OCI-LY7 (cell line): ENCODE measurements at regions not wholly inside any gene's neighbourhood (a gene's known extent, or its start where the extent isn't known, plus 50 kb on each side); places are given as distances from the start of the nearest gene placed in this dataset.

Experiments used
- BruUV-seq: library from RNA; stranded (reverse); fragments of 400-500 nt; replicated peaks from 2 replicates; lab custom pipeline; 2021; lab: Mats Ljungman, UMichigan
- CTCF ChIA-PET: fragments of 300-600 bp; sonication (Branson Sonifier 250); formaldehyde crosslinking; loops from one replicate; lab custom pipeline; 2022; ENCODE audit warnings: antibody characterized with exemption; ENCODE audit not compliant: unreplicated experiment; lab: Charles Lee
- POLR2A ChIA-PET: fragments of 300-600 bp; sonication (Branson Sonifier 250); formaldehyde crosslinking; loops from one replicate; lab custom pipeline; 2022; ENCODE audit warnings: antibody characterized with exemption; lab: Charles Lee
- DNase-seq: peaks from one replicate; pipeline ENCODE4 v3.0.0-alpha.2; 2015; ENCODE audit warnings: low spot score
- H2AFZ ChIP-seq: fragments of 200-600 bp; sonication (generic), shearing (Covaris generic); 2 replicates; pipeline ENCODE4 v1.6.1; 2014; ENCODE audit warnings: mild to moderate bottlenecking, antibody characterized with exemption, low read length, moderate library complexity
- H3K27ac ChIP-seq: fragments of 200-600 bp; sonication (generic); 2 replicates; pipeline ENCODE4 v1.5.1; 2014; ENCODE audit warnings: mixed run types, low read depth, mild to moderate bottlenecking, moderate library complexity, low read length, inconsistent platforms; ENCODE audit not compliant: poor library complexity, severe bottlenecking
- H3K36me3 ChIP-seq: fragments of 200-600 bp; sonication (generic); 2 replicates; pipeline ENCODE4 v1.6.1; 2014; ENCODE audit warnings: mild to moderate bottlenecking, antibody characterized with exemption, low read length, moderate library complexity, mixed read lengths; ENCODE audit not compliant: insufficient read depth
- H3K4me1 ChIP-seq: fragments of 200-600 bp; sonication (generic); 2 replicates; pipeline ENCODE4 v1.5.1; 2014; ENCODE audit warnings: mild to moderate bottlenecking, low read length; ENCODE audit not compliant: insufficient read depth, poor library complexity, severe bottlenecking
- H3K4me2 ChIP-seq: fragments of 200-600 bp; sonication (generic); 2 replicates; pipeline ENCODE4 v1.6.1; 2014; ENCODE audit warnings: mild to moderate bottlenecking, low read length
- H3K4me3 ChIP-seq: fragments of 200-600 bp; sonication (generic); 2 replicates; pipeline ENCODE4 v1.5.1; 2014; ENCODE audit warnings: mild to moderate bottlenecking, low read depth, low read length; ENCODE audit not compliant: poor library complexity, severe bottlenecking
- H3K79me2 ChIP-seq: fragments of 200-600 bp; sonication (generic); 2 replicates; pipeline ENCODE4 v1.6.1; 2016; ENCODE audit warnings: low read depth, mild to moderate bottlenecking, low read length, moderate library complexity, mixed read lengths; ENCODE audit not compliant: insufficient read depth
- H3K9me2 ChIP-seq: fragments of 200-600 bp; sonication (generic); 2 replicates; pipeline ENCODE4 v1.6.1; 2016; ENCODE audit warnings: mild to moderate bottlenecking, low read length, mixed read lengths; ENCODE audit not compliant: insufficient read depth
- H3K9me3 ChIP-seq: fragments of 200-600 bp; sonication (generic); 2 replicates; pipeline ENCODE4 v1.6.1; 2014; ENCODE audit warnings: mild to moderate bottlenecking, mixed run types, low read length, mixed read lengths
- H4K20me1 ChIP-seq: fragments of 200-600 bp; sonication (generic); 2 replicates; pipeline ENCODE4 v1.6.1; 2014; ENCODE audit warnings: mild to moderate bottlenecking, antibody characterized with exemption, low read length, moderate library complexity, mixed read lengths; ENCODE audit not compliant: insufficient read depth
- EZH2phosphoT487 ChIP-seq: fragments of 200-600 bp; sonication (generic); IDR thresholded peaks from 2 replicates; pipeline ENCODE4 v1.6.1; 2018; ENCODE audit warnings: low read depth, borderline replicate concordance, mild to moderate bottlenecking, mixed run types, antibody characterized with exemption, low read length, moderate library complexity, mixed read lengths
- intact Hi-C: fragments of 100-400 bp; cut with micrococcal nuclease; formaldehyde crosslinking; loops from one replicate; pipeline ENCODE4 v1.10.0; 2022; ENCODE audit not compliant: unreplicated experiment
- TF ChIP-seq, protein P1 (sequence below): fragments of 200-600 bp; sonication (generic); conservative IDR thresholded peaks from 2 replicates; pipeline ENCODE4 v1.5.1; 2014; ENCODE audit warnings: mild to moderate bottlenecking, antibody characterized with exemption, low read length, moderate library complexity, mixed read lengths

DNA sequence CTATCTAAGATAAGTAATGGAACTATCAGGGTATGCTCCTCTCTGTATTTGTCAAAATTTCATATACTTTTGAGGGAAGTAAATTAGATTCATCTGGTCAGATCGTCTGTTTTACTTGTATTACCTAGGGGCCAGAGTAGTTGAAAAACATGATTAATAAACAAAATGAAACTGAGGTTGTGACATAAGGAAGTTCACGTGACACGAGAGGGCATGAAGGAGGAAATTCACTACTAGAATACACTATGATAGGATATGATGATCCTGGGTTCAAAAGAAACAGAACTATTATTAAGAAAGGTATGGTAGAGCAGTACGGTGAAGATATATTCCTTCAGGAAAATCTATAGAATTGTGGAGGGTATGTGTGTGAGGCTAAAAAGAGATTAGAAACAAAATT lies 58.4 kb upstream of the SPAG16 start:
- BruUV-seq, result no TSS peak
- Histone ChIP-seq H3K4me1 (peaks cover 53% of the 10 kb centered on the region), H3K4me3 (no peak overlapping the region), H2AFZ (no peak overlapping the region), H4K20me1 (no peaks in the 10 kb centered on the region), H3K9me2 (no peaks in the 10 kb centered on the region), H3K36me3 (no peaks in the 10 kb centered on the region; the same call in 1 of the 2 replicates), H3K27ac (no peak overlapping the region), H3K4me2 (no peak overlapping the region), H3K9me3 (no peaks in the 10 kb centered on the region), H3K79me2 (no peaks in the 10 kb centered on the region)
- intact Hi-C loops, result no loop called here
- ChIA-PET POLR2A (interaction anchor here (0.7 to 2.7 kb wide), 6 partner anchors 9 to 61 kb away, joined by 3 to 13 read pairs (median 4); no protein-coding TSS in a partner anchor), CTCF (no interaction called here)
- DNase-seq, result no peak
- no peak for TF ChIP-seq EZH2phosphoT487
- TF ChIP-seq, protein P1, sequence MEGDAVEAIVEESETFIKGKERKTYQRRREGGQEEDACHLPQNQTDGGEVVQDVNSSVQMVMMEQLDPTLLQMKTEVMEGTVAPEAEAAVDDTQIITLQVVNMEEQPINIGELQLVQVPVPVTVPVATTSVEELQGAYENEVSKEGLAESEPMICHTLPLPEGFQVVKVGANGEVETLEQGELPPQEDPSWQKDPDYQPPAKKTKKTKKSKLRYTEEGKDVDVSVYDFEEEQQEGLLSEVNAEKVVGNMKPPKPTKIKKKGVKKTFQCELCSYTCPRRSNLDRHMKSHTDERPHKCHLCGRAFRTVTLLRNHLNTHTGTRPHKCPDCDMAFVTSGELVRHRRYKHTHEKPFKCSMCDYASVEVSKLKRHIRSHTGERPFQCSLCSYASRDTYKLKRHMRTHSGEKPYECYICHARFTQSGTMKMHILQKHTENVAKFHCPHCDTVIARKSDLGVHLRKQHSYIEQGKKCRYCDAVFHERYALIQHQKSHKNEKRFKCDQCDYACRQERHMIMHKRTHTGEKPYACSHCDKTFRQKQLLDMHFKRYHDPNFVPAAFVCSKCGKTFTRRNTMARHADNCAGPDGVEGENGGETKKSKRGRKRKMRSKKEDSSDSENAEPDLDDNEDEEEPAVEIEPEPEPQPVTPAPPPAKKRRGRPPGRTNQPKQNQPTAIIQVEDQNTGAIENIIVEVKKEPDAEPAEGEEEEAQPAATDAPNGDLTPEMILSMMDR, result no peak

DNA sequence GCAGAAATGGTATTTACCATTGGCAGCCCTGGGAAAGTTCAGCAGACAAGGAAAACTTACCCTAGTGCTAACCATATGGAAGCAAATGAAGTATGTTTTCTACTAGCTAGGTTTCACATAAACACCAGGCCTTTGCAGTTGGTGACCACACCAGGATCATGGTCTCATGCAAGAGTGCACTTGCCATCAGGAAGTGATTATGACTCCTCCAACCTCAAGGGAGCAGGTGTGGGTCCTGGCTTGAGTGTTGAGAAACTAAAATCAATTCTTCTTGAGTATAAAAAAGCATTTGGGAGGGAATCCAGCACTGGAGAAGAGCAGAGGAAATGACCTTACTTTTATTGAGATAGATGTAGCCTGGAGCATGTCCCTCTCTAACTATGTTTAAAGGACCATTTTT lies 56.8 kb upstream of the SPAG16 start:
- CTCF ChIA-PET, result no interaction called here
- POLR2A ChIA-PET, result interaction anchor here (0.5 to 1.4 kb wide), 8 partner anchors 9 to 335 kb away, joined by 3 to 5 read pairs (median 3); no protein-coding TSS in a partner anchor

DNA sequence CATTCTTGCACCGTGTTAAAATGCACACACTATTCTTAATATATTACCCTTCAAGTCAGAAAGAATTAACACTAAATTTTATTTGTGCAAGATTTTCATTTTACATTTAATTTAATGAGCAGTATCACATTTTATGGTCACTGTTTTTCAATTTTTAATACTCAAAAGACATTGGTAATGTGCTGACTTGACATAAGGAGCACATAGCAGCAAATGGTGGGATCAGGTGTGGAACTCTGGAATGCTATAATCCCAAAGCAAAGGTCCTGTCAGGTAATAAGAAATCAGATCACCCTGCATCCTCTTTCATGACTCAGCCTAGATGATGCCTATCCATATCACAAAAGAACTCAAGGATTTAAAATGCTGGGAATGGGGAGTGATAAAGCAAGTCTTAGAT lies 55.6 kb upstream of the SPAG16 start:
- TF ChIP-seq EZH2phosphoT487, result no peak
- TF ChIP-seq, protein P1, result no peak
- H3K4me1 ChIP-seq, result peaks cover 71% of the 10 kb centered on the region
- no peak for DNase-seq
- intact Hi-C loops, result no loop called here
- no peaks in the 10 kb centered on the region for H3K79me2 ChIP-seq
- peak overlapping the region; percentile 99 for H2AFZ ChIP-seq
- no peaks in the 10 kb centered on the region for H3K9me3 ChIP-seq
- H3K4me3 ChIP-seq, result no peak overlapping the region
- H3K9me2 ChIP-seq, result no peaks in the 10 kb centered on the region
- ChIA-PET POLR2A (interaction anchor here (1.3 kb wide), 1 partner anchor 8 kb away, joined by 5 read pairs; no protein-coding TSS in a partner anchor), CTCF (no interaction called here)
- H3K4me2 ChIP-seq, result no peak overlapping the region
- H4K20me1 ChIP-seq, result no peaks in the 10 kb centered on the region
- no TSS peak for BruUV-seq
- H3K27ac ChIP-seq, result peak overlapping the region; percentile 97
- H3K36me3 ChIP-seq, result no peaks in the 10 kb centered on the region

More for the DNA sequence above, 56.8 kb upstream of the SPAG16 start:
- Histone ChIP-seq H3K4me3 (peak overlapping the region; percentile 11), H4K20me1 (no peaks in the 10 kb centered on the region), H3K9me2 (no peaks in the 10 kb centered on the region), H2AFZ (peak overlapping the region; percentile 99), H3K4me2 (peak overlapping the region; percentile 52), H3K27ac (peak overlapping the region; percentile 97), H3K36me3 (no peaks in the 10 kb centered on the region), H3K79me2 (no peaks in the 10 kb centered on the region), H3K9me3 (no peaks in the 10 kb centered on the region), H3K4me1 (peaks cover 61% of the 10 kb centered on the region)
- TF ChIP-seq EZH2phosphoT487, result no peak
- TF ChIP-seq, protein P1, result no peak
- no TSS peak for BruUV-seq
- intact Hi-C loops, result no loop called here
- DNase-seq, result peak; percentile 82
